ENCODE measurements at regions not wholly inside any gene's neighbourhood (a gene's known extent, or its start where the extent isn't known, plus 50 kb on each side); places are given as distances from the start of the nearest gene placed in this dataset.
A peak's percentile ranks its signal among the peaks of the same experiment; 100 is the strongest.
"Not testable (repeated sequence)": the region's sequence is repeated elsewhere in the genome, so short reads cannot be mapped to it uniquely, and the experiment has no call there.

DNA sequence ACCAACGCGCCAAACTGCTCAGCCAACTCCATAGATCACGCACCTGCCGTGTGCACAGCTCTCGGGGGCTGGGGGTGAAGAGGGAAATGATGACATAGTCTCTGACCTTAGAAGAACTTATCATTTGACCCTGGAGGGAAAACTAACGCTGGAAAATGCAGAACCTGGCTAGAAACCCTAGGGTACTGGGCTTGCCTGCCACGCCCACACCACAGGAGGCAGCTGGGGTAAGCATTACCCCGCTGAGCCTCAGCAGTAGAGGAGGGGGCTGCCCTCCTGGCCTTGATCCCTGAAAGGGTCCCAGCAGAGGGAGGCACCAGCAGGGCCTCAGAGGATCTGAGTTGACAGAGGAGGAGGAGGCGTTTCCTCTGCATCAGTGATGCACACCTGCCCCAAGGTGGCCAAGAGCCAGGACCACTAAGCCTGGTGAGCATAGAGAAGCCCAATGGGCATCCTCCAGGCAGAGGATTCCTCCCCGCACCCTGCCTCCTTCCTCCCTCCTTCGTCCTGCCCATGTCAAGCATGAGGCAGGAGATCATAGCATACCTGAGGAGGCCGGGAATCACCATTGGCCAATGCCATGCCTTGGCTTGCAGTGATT lies 135.5 kb downstream of the TNFRSF13B start:
- peak overlapping the region; percentile 19 for H2BK5ac ChIP-seq (ENCODE audit: low read depth, low read length, poor library complexity)
- not testable (repeated sequence) for H2AK5ac ChIP-seq (ENCODE audit: low read length); H2AFZ ChIP-seq (ENCODE audit: insufficient read depth, low read length, poor library complexity); H3K27me3 ChIP-seq (ENCODE audit: insufficient read depth, low read length); H3K4me1 ChIP-seq (ENCODE audit: control insufficient read depth in 1 of 2, insufficient read depth in 2 of 2, low read length in 2 of 2); H4K12ac ChIP-seq (ENCODE audit: low read depth, low read length); DNase-seq; H3K36me3 ChIP-seq (ENCODE audit: control insufficient read depth in 1 of 2, insufficient read depth in 2 of 2, low read length in 2 of 2); H3K23ac ChIP-seq (ENCODE audit: low read length); H3K9ac ChIP-seq (ENCODE audit: low read length); H3K14ac ChIP-seq (ENCODE audit: low read length); H3K18ac ChIP-seq (ENCODE audit: low read length); H3K79me2 ChIP-seq (ENCODE audit: control insufficient read depth, insufficient read depth, low read length, poor library complexity); H3K4me3 ChIP-seq (ENCODE audit: low read depth, low read length); H3K4ac ChIP-seq (ENCODE audit: low read depth, low read length); H3K9me3 ChIP-seq (ENCODE audit: insufficient read depth, low read depth, low read length); H3K79me1 ChIP-seq (ENCODE audit: low read length); H3K4me2 ChIP-seq (ENCODE audit: low read length)
- peak overlapping the region; percentile 58 for H3K27ac ChIP-seq (ENCODE audit: low read depth, low read length)
- H4K8ac ChIP-seq (ENCODE audit: low read depth, low read length), result peak overlapping the region; percentile 54
- peak overlapping the region; percentile 24 for H2BK120ac ChIP-seq (ENCODE audit: insufficient read depth, low read length, poor library complexity)
- peak overlapping the region; percentile 35 for H4K91ac ChIP-seq (ENCODE audit: low read depth, low read length)
- no CpG with 5 or more reads among the region's 12 CpGs for WGBS (ENCODE audit: extremely low coverage, insufficient coverage, insufficient read length)
- peak overlapping the region; percentile 54 for H2BK12ac ChIP-seq (ENCODE audit: low read length)

DNA sequence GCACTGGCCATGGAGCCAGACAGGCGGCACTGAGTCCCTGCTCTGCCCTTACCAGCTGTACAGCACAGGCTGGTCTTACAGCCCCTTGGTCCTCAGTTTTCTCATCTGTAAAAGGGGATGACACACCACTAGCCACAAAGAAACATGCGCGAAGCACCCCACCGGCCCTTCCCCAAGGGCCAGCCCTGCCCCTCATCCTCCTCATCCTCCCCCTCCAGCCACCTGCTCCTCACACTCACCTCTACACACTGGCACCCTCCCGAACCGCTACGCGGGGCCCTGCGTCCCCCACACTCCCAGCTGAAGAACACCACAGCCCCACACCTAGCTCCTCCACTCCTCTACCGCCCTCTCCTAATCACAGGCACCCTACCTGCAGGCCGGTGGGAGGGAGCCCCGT lies 138.4 kb downstream of the TNFRSF13B start:
- not testable (repeated sequence) for H3K4me3 ChIP-seq (ENCODE audit: low read depth, low read length); H3K9me3 ChIP-seq (ENCODE audit: insufficient read depth, low read depth, low read length); H2BK12ac ChIP-seq (ENCODE audit: low read length); H2AK5ac ChIP-seq (ENCODE audit: low read length); H4K8ac ChIP-seq (ENCODE audit: low read depth, low read length); H3K79me2 ChIP-seq (ENCODE audit: control insufficient read depth, insufficient read depth, low read length, poor library complexity); H3K36me3 ChIP-seq (ENCODE audit: control insufficient read depth in 1 of 2, insufficient read depth in 2 of 2, low read length in 2 of 2); H3K4me2 ChIP-seq (ENCODE audit: low read length); H2AFZ ChIP-seq (ENCODE audit: insufficient read depth, low read length, poor library complexity); H2BK120ac ChIP-seq (ENCODE audit: insufficient read depth, low read length, poor library complexity); H3K9ac ChIP-seq (ENCODE audit: low read length); H3K18ac ChIP-seq (ENCODE audit: low read length); H3K23ac ChIP-seq (ENCODE audit: low read length); H3K79me1 ChIP-seq (ENCODE audit: low read length); H3K14ac ChIP-seq (ENCODE audit: low read length); H4K12ac ChIP-seq (ENCODE audit: low read depth, low read length); H4K91ac ChIP-seq (ENCODE audit: low read depth, low read length); H2BK5ac ChIP-seq (ENCODE audit: low read depth, low read length, poor library complexity); H3K27me3 ChIP-seq (ENCODE audit: insufficient read depth, low read length); H3K4me1 ChIP-seq (ENCODE audit: control insufficient read depth in 1 of 2, insufficient read depth in 2 of 2, low read length in 2 of 2); DNase-seq; H3K4ac ChIP-seq (ENCODE audit: low read depth, low read length); H3K27ac ChIP-seq (ENCODE audit: low read depth, low read length)
- WGBS (ENCODE audit: extremely low coverage, insufficient coverage, insufficient read length), result no CpG with 5 or more reads among the region's 12 CpGs

DNA sequence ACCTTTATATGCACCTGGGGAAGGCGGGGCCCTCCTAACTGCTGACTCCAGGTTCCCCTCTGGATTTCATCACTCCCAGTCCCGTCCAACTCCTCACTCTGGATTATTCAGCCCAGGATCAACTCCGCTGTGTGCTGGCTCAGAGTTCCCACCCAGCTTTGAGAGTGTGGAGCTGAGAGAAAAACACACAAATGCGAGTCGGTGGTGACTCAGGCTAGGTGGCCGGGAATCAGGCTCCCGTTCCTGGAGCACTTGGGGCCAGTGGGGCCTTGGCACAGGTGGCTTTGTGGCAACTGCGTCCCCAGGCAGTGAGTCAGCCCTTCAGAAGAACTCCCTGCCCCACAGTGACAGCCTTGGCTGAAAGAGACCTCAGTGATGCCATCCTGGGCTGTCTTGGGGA lies 139.1 kb downstream of the TNFRSF13B start:
- H4K12ac ChIP-seq (ENCODE audit: low read depth, low read length); H4K8ac ChIP-seq (ENCODE audit: low read depth, low read length); H3K79me1 ChIP-seq (ENCODE audit: low read length); H2BK120ac ChIP-seq (ENCODE audit: insufficient read depth, low read length, poor library complexity); H3K4me3 ChIP-seq (ENCODE audit: low read depth, low read length); H2BK5ac ChIP-seq (ENCODE audit: low read depth, low read length, poor library complexity); DNase-seq; H2BK12ac ChIP-seq (ENCODE audit: low read length); H3K14ac ChIP-seq (ENCODE audit: low read length); H3K4ac ChIP-seq (ENCODE audit: low read depth, low read length); H4K91ac ChIP-seq (ENCODE audit: low read depth, low read length); H3K9ac ChIP-seq (ENCODE audit: low read length); H3K9me3 ChIP-seq (ENCODE audit: insufficient read depth, low read depth, low read length); H3K4me1 ChIP-seq (ENCODE audit: control insufficient read depth in 1 of 2, insufficient read depth in 2 of 2, low read length in 2 of 2); H2AFZ ChIP-seq (ENCODE audit: insufficient read depth, low read length, poor library complexity); H3K36me3 ChIP-seq (ENCODE audit: control insufficient read depth in 1 of 2, insufficient read depth in 2 of 2, low read length in 2 of 2); H3K23ac ChIP-seq (ENCODE audit: low read length); H3K4me2 ChIP-seq (ENCODE audit: low read length); H3K79me2 ChIP-seq (ENCODE audit: control insufficient read depth, insufficient read depth, low read length, poor library complexity); H3K18ac ChIP-seq (ENCODE audit: low read length); H2AK5ac ChIP-seq (ENCODE audit: low read length); H3K27ac ChIP-seq (ENCODE audit: low read depth, low read length); H3K27me3 ChIP-seq (ENCODE audit: insufficient read depth, low read length): not testable (repeated sequence)
- no CpG with 5 or more reads among the region's 8 CpGs for WGBS (ENCODE audit: extremely low coverage, insufficient coverage, insufficient read length)

DNA sequence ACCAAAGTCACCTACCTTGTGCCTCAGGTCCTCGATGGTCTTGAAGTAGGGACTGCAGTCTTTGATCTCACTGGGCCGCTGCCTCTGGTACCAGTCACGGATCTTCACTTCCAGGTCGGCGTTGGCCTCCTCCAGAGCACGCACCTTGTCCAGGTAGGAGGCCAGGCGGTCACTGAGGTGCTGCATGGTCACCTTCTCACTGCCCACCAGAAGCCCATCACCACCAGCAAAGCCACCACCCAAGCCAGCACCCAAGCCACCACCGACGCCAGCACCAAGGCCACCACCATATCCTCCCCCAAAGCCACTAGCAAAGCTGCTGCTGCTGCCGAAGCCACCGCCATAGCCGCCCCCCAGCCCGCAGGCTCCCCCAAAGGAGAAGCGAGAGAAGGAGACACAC lies 139.7 kb downstream of the TNFRSF13B start:
- H3K79me2 ChIP-seq (ENCODE audit: control insufficient read depth, insufficient read depth, low read length, poor library complexity); H3K9ac ChIP-seq (ENCODE audit: low read length); H3K4me3 ChIP-seq (ENCODE audit: low read depth, low read length); H3K23ac ChIP-seq (ENCODE audit: low read length); DNase-seq; H3K14ac ChIP-seq (ENCODE audit: low read length); H3K4ac ChIP-seq (ENCODE audit: low read depth, low read length); H3K9me3 ChIP-seq (ENCODE audit: insufficient read depth, low read depth, low read length); H3K79me1 ChIP-seq (ENCODE audit: low read length); H2BK120ac ChIP-seq (ENCODE audit: insufficient read depth, low read length, poor library complexity); H2AK5ac ChIP-seq (ENCODE audit: low read length); H3K27ac ChIP-seq (ENCODE audit: low read depth, low read length); H3K18ac ChIP-seq (ENCODE audit: low read length); H3K4me1 ChIP-seq (ENCODE audit: control insufficient read depth in 1 of 2, insufficient read depth in 2 of 2, low read length in 2 of 2); H2BK5ac ChIP-seq (ENCODE audit: low read depth, low read length, poor library complexity); H3K36me3 ChIP-seq (ENCODE audit: control insufficient read depth in 1 of 2, insufficient read depth in 2 of 2, low read length in 2 of 2); H3K27me3 ChIP-seq (ENCODE audit: insufficient read depth, low read length); H2AFZ ChIP-seq (ENCODE audit: insufficient read depth, low read length, poor library complexity); H4K8ac ChIP-seq (ENCODE audit: low read depth, low read length); H3K4me2 ChIP-seq (ENCODE audit: low read length); H4K12ac ChIP-seq (ENCODE audit: low read depth, low read length); H4K91ac ChIP-seq (ENCODE audit: low read depth, low read length); H2BK12ac ChIP-seq (ENCODE audit: low read length): not testable (repeated sequence)
- WGBS (ENCODE audit: extremely low coverage, insufficient coverage, insufficient read length), result no CpG with 5 or more reads among the region's 14 CpGs

Measured in trophoblast cell (in vitro differentiated cells and primary cell).